ENCODE measurements at regions not wholly inside any gene's neighbourhood (a gene's known extent, or its start where the extent isn't known, plus 50 kb on each side); places are given as distances from the start of the nearest gene placed in this dataset.

DNA sequence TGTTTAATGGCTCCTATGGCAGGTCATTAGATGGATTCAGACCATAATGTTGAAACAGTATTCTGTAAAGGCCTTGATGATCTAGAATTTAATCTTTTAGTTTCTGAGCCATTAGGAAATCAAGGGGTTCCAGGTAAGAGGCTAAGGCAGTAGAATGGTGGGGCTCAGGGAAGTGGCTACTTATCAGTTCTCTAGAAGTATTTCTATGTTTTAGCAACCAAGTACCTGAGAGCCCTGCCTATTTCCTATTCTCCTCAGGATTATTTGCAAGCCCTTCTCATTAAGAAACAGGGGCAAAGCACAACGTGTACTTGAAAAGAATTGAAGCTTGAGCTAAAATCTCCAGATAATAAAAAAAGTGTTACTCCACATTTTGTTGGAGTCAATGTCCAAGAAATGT, 646.5 kb downstream of the RNF144B start:
- TF ChIP-seq CTCF (IDR thresholded peaks at IDR 0.05 in 2 of 3, conservative IDR thresholded peaks at IDR 0.05 in 1 of 3; ENCODE audit: borderline replicate concordance in 1 of 3, insufficient read depth in 1 of 3, low read depth in 2 of 3, low read length in 2 of 3) (no peak), ZBTB33 (IDR thresholded peaks at IDR 0.05; ENCODE audit: extremely low read depth, insufficient replicate concordance, low read length) (no peak), POLR2A (IDR thresholded peaks at IDR 0.05; ENCODE audit: borderline replicate concordance, extremely low read depth, insufficient read depth, insufficient read length) (no peak), RAD21 (IDR thresholded peaks at IDR 0.05; ENCODE audit: low read depth) (no peak)
